ENCODE measurements at regions not wholly inside any gene's neighbourhood (a gene's known extent, or its start where the extent isn't known, plus 50 kb on each side); places are given as distances from the start of the nearest gene placed in this dataset.
"Not testable (repeated sequence)": the region's sequence is repeated elsewhere in the genome, so short reads cannot be mapped to it uniquely, and the experiment has no call there.

DNA sequence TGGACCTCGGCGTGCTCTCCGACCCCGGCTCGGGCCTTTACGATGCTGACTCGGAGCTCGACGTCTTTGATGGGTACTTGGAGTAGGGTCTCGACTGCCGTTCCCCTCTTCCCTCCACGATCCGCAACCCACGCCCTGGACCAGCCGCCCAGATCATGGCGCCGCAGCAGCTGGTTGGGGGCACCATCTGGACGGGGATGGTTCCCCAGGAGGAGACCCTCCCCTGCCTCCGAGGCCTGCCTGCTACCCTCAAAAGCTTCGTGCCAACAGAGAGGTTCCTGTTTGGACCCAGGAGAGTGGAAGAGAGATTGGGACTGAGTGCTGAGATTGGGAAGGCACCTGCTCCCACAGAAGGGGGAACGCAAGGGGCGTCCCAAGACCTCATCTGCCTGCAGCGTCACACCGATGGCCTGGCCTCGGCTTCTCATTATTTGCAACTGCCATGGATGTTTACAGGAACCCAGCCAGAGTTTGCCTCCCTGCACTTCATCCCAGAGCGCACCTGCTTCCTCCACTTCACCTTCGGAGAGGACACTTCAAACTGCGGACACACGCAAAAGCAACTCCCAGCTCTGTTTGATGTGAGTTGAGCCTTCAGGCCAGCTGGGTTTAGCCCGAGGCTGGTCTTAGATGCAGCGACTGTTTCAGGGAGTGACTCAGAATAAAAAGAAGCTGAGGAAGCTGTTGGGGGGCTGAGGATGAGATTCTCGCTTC is 58.9 kb downstream of the GOLGA6L7 start:
- peak; percentile 63 to 89 for DNase-seq

DNA sequence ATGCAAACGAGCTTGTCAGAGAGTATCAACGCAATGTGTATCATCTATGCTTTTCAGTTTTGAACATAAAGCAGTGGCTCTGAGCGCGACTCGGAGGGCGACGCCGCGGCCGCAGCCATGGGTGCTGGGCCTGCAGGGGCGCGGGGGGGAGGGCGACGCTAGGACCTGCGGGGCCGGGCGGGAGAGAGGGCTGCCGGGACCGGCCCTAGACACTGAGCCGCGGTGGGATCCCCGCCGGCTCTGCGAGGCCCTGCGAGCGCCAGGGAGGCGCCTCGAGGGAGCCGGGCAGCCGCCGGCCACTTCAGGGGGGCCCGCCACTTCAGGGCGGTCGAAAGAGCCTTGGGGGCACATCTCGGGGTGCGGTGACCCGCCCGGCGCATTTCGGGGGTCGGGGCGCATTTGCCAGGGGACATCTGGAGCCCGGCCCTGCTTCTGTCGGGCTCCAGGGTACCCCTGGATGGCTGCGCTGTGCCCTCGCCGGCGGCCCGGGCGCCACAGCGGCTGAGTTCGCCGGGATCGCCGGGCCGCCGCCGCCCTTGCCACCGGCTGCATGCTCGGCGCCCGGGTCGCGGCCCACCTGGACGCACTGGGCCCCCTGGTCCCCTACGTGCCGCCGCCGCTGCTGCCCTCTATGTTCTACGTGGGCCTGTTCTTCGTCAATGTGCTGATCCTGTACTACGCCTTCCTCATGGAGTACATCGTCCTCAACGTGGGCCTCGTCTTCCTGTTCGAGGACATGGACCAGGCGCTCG is 59.6 kb downstream of the GOLGA6L7 start:
- DNase-seq: peak; percentile 29 to 37

DNA sequence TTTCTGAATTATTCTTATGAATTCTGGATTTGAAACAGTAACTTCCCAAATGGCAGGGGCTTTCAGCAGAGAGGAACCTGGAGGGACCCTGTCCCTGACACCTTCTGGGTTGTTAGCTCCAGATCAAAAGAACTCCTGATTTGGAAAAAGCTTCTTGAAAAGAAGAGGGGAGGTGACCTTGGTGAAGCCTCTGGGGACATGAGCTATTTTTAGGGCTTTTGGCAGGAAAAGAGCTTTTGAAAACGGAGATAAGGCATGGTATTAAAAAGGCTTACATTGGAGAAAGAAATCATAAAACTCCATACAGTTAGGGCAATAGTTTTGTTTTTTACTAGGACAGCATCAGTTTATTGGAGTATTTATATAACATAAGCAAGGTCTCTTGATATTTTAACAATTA is 60.3 kb downstream of the GOLGA6L7 start:
- DNase-seq: not testable (repeated sequence)

- no peak for DNase-seq
Observed at GRCh38 chr15:28786521-28786920, 61.9 kb downstream of the GOLGA6L7 start.

DNA sequence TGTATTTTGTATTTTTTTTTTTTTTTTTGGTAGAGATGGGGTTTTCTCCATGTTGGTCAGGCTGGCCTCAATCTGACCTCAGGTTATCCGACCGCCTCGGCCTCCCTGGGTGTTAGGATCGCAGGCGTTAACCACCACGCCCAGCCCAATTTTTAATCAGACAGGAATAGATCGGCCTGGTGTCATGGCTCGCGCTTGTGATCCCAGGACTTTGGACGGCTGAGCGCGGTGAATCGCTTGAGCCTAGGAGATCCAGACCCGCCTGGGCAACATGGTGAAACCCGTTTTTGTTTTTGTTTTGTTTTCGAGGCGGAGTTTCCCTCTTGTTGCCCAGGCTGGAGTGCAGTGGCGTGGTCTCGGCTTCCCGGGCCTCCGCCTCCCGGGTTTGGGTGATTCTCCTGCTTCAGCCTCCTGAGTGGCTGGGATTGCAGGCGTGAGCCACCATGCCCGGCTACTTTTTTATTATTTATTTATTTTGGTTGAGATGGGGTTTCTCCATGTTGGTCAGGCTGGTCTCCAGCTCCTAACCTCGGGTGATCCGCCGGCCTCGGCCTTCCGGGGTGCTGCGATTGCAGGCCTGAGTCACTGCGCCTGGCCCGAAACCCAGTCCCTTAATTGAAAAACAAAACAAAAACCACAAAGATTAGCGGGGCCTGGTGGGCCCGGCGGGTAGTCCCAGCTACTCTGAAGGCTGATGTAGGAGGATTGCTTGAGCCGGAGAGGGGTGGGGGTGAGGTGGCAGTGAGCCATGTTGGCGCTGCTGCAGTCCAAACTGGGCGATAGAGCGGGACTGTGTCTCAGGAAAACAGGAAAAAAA is 63.9 kb downstream of the GOLGA6L7 start:
- DNase-seq: not testable (repeated sequence)

DNA sequence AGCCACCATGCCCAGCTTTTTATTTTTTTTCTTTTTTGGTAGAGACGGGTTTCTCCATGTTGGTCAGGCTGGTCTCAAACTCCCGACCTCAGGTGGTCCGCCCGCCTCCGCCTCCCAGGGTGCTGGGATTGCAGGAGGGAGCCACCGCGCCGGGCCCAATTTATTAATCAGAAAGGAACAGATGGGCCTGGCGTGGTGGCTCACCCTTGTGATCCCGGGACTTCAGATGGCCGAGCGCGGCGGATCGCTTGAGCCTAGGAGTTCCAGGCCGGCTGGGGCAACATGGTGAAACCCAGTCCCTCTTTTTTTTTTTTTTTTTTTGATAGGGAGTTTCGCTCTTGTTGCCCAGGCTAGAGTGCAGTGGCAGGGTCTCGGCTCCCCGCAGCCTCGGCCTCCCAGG is 64.6 kb downstream of the GOLGA6L7 start:
- DNase-seq: no peak

DNA sequence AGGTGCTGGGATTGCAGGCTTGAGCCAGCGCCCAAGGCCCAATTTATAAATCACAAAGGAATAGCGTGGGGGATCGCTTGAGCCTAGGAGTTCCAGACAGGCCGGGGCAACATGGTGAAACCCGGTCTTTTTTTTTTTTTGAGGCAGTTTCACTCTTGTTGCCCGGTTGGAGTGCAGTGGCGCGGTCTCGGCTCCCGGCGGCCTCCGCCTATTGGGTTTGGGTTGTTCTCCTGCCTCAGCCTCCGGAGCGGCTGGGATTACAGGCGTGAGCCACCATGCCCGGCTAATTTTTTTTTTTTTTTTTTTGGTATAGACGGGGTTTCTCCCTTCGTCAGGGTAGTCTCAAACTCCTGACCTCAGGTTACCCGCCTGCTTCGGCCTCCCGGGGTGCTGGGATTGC is 65.0 kb downstream of the GOLGA6L7 start:
- no peak for DNase-seq

- DNase-seq: not testable (repeated sequence)
Observed at GRCh38 chr15:28778397-28778796, 66.2 kb upstream of the GOLGA8M start.

- DNase-seq: not testable (repeated sequence)
Observed at GRCh38 chr15:28772857-28773256, 60.6 kb upstream of the GOLGA8M start.

Data from NCI-H524 (cell line).